Panc1 (cell line): ENCODE measurements at regions not wholly inside any gene's neighbourhood (a gene's known extent, or its start where the extent isn't known, plus 50 kb on each side); places are given as distances from the start of the nearest gene placed in this dataset.

Source experiments
- CTCF ChIP-seq: fragments of 450-650 bp; IDR thresholded peaks from 2 replicates; pipeline ENCODE4 v1.5.1; 2017; ENCODE audit warnings: mild to moderate bottlenecking
- POLR2AphosphoS5 ChIP-seq: IDR thresholded peaks from 2 replicates; pipeline ENCODE4 v1.6.1; 2012; ENCODE audit warnings: mild to moderate bottlenecking, low read depth, low read length, moderate library complexity

DNA sequence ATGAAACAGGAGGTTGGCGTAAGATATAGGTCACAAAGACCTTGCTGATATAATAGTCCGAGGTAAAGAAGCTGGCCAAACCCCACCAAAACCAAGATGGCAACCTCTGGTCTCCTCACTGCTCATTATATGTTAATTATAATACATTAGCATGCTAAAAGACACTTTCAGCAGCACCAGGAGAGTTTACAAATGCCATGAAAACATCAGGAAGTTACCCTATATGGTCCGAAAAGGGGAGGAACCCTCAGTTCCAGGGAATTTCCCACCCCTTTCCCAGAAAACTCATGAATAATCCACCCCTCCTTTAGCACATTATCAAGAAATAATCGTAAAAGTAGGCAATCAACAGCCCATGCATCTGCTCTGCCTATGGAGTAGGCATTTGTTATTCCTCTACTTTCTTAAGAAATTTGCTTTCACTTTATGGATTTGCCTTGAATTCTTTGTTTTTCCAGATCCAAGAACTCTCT, 923.4 kb downstream of the QKI start:
- no peak for TF ChIP-seq CTCF
- no peak for TF ChIP-seq POLR2AphosphoS5
